Subcutaneous abdominal adipose tissue (tissue), 5 donors: ENCODE measurements at regions not wholly inside any gene's neighbourhood (a gene's known extent, or its start where the extent isn't known, plus 50 kb on each side); places are given as distances from the start of the nearest gene placed in this dataset.

Experiments used
- H3K27ac ChIP-seq: one replicate; pipeline ENCODE4 v1.7.0; 2013; ENCODE audit warnings: low read depth, mild to moderate bottlenecking, inconsistent platforms, low read length, moderate library complexity
- H3K27me3 ChIP-seq, 5 donors: one replicate each; pipeline ENCODE4 v1.7.0; 2013; ENCODE audit warnings: low read length in 5 of 5, inconsistent platforms in 1 of 5; ENCODE audit not compliant: control insufficient read depth in 5 of 5, insufficient read depth in 4 of 5
- H3K36me3 ChIP-seq, 5 donors: one replicate each; pipeline ENCODE4 v1.7.0; 2013; ENCODE audit warnings: low read length in 5 of 5; ENCODE audit not compliant: control insufficient read depth in 5 of 5, insufficient read depth in 5 of 5
- H3K4me1 ChIP-seq, 5 donors: one replicate each; pipeline ENCODE4 v1.7.0; 2013; ENCODE audit warnings: low read length in 5 of 5, mild to moderate bottlenecking in 3 of 5, moderate library complexity in 1 of 5; ENCODE audit not compliant: control insufficient read depth in 5 of 5, insufficient read depth in 5 of 5
- H3K4me3 ChIP-seq, 5 donors: one replicate each; pipeline ENCODE4 v1.7.0; 2013; ENCODE audit warnings: low read length in 5 of 5, low read depth in 1 of 5
- H3K9ac ChIP-seq, 5 donors: one replicate each; pipeline ENCODE4 v1.7.0; 2013; ENCODE audit warnings: low read length in 5 of 5, mild to moderate bottlenecking in 4 of 5, moderate library complexity in 3 of 5
- H3K9me3 ChIP-seq, 5 donors: one replicate each; pipeline ENCODE4 v1.7.0; 2013; ENCODE audit warnings: low read length in 5 of 5; ENCODE audit not compliant: control insufficient read depth in 5 of 5
- donor health status: healthy.
- donor health status: healthy.
- donor health status: healthy.
- donor health status: healthy.
- donor health status: healthy.

GRCh38 chr1:221203224-221204054 lies 324.2 kb downstream of the HLX start:
- H3K27me3 ChIP-seq = no peaks in the 10 kb centered on the region
- H3K9me3 ChIP-seq = no peaks in the 10 kb centered on the region
- H3K36me3 ChIP-seq = no peaks in the 10 kb centered on the region
- peak overlapping the region; percentile 74 for H3K27ac ChIP-seq
- no peak overlapping the region for H3K9ac ChIP-seq
- H3K4me3 ChIP-seq = no peak overlapping the region
- H3K4me1 ChIP-seq = peaks cover 2 to 14% (median 10%) of the 10 kb centered on the region in 5 donors

GRCh38 chr1:221204055-221204833 lies 325.0 kb downstream of the HLX start:
- H3K27ac ChIP-seq = peak overlapping the region; percentile 74
- no peak overlapping the region for H3K9ac ChIP-seq
- no peaks in the 10 kb centered on the region for H3K27me3 ChIP-seq
- H3K4me3 ChIP-seq = no peak overlapping the region
- no peaks in the 10 kb centered on the region for H3K36me3 ChIP-seq
- H3K4me1 ChIP-seq = peaks cover 2 to 14% (median 10%) of the 10 kb centered on the region in 5 donors
- no peaks in the 10 kb centered on the region for H3K9me3 ChIP-seq

GRCh38 chr1:221206076-221206475 lies 326.8 kb downstream of the HLX start:
- Histone ChIP-seq H3K9me3 (no peaks in the 10 kb centered on the region), H3K36me3 (no peaks in the 10 kb centered on the region), H3K4me1 (peaks cover 2 to 14% (median 10%) of the 10 kb centered on the region in 5 donors), H3K9ac (no peak overlapping the region), H3K27ac (no peak overlapping the region), H3K27me3 (no peaks in the 10 kb centered on the region), H3K4me3 (no peak overlapping the region)

- Histone ChIP-seq H3K4me3 (no peak overlapping the region), H3K27me3 (no peaks in the 10 kb centered on the region), H3K9me3 (no peaks in the 10 kb centered on the region), H3K36me3 (no peaks in the 10 kb centered on the region), H3K9ac (no peak overlapping the region), H3K27ac (no peak overlapping the region), H3K4me1 (peaks cover 0 to 18% (median 4%) of the 10 kb centered on the region in 5 donors)
Observed at GRCh38 chr1:221212926-221213325, 333.7 kb downstream of the HLX start.

- Histone ChIP-seq H3K9ac (no peak overlapping the region), H3K36me3 (no peaks in the 10 kb centered on the region), H3K27me3 (no peaks in the 10 kb centered on the region), H3K4me1 (peaks cover 0 to 22% (median 4%) of the 10 kb centered on the region in 5 donors), H3K4me3 (no peak overlapping the region), H3K9me3 (peaks cover 0 to 1% (median 0%) of the 10 kb centered on the region in 5 donors), H3K27ac (peak overlapping the region; percentile 70)
Observed at GRCh38 chr1:221217029-221217428, 337.8 kb downstream of the HLX start.

- no peak overlapping the region for H3K9ac ChIP-seq
- H3K27ac ChIP-seq = no peak overlapping the region
- H3K4me3 ChIP-seq = no peak overlapping the region
- no peaks in the 10 kb centered on the region for H3K36me3 ChIP-seq
- peaks cover 0 to 9% (median 0%) of the 10 kb centered on the region in 5 donors for H3K4me1 ChIP-seq
- H3K27me3 ChIP-seq = peaks cover 0 to 5% (median 0%) of the 10 kb centered on the region in 5 donors
- peaks cover 6 to 19% (median 9%) of the 10 kb centered on the region in 5 donors for H3K9me3 ChIP-seq
Observed at GRCh38 chr1:221223281-221223680, 344.0 kb downstream of the HLX start.

GRCh38 chr1:221227460-221227859 lies 348.2 kb downstream of the HLX start:
- H3K27me3 ChIP-seq = peaks cover 0 to 6% (median 3%) of the 10 kb centered on the region in 5 donors
- no peak overlapping the region for H3K27ac ChIP-seq
- H3K9ac ChIP-seq = no peak overlapping the region
- H3K36me3 ChIP-seq = no peaks in the 10 kb centered on the region
- peaks cover 6 to 17% (median 9%) of the 10 kb centered on the region in 5 donors for H3K9me3 ChIP-seq
- H3K4me3 ChIP-seq = peak overlapping the region in 1 of 5 donors; percentile 13
- H3K4me1 ChIP-seq = peaks cover 0 to 15% (median 0%) of the 10 kb centered on the region in 5 donors

- Histone ChIP-seq H3K9ac (no peak overlapping the region), H3K27ac (no peak overlapping the region), H3K27me3 (peaks cover 0 to 6% (median 3%) of the 10 kb centered on the region in 5 donors), H3K9me3 (peaks cover 6 to 17% (median 9%) of the 10 kb centered on the region in 5 donors), H3K4me1 (peaks cover 0 to 15% (median 0%) of the 10 kb centered on the region in 5 donors), H3K4me3 (peak overlapping the region in 1 of 5 donors; percentile 13), H3K36me3 (no peaks in the 10 kb centered on the region)
Observed at GRCh38 chr1:221227872-221228337, 348.7 kb downstream of the HLX start.

- Histone ChIP-seq H3K27me3 (peaks cover 0 to 6% (median 3%) of the 10 kb centered on the region in 5 donors), H3K27ac (no peak overlapping the region), H3K4me3 (no peak overlapping the region), H3K9me3 (peaks cover 2 to 12% (median 5%) of the 10 kb centered on the region in 5 donors), H3K9ac (no peak overlapping the region), H3K36me3 (no peaks in the 10 kb centered on the region), H3K4me1 (peaks cover 0 to 15% (median 0%) of the 10 kb centered on the region in 5 donors)
Observed at GRCh38 chr1:221228594-221228993, 349.4 kb downstream of the HLX start.
